Panc1 (cell line): ENCODE measurements at regions not wholly inside any gene's neighbourhood (a gene's known extent, or its start where the extent isn't known, plus 50 kb on each side); places are given as distances from the start of the nearest gene placed in this dataset.

Experiments
- ATAC-seq: fragments of 200-7000 bp; cut with Tn5 transposase; 2 replicates; pipeline ENCODE4 v1.9.1; 2020; ENCODE audit warnings: mild to moderate bottlenecking, moderate library complexity
- BruUV-seq: library from RNA; stranded (reverse); fragments of 400-500 nt; replicated peaks from 2 replicates; lab custom pipeline; 2021; lab: Mats Ljungman, UMichigan
- CTCF ChIA-PET: fragments of 300-600 bp; sonication (Branson Sonifier 250); formaldehyde crosslinking; loops from one replicate; lab custom pipeline; 2022; ENCODE audit warnings: antibody characterized with exemption; lab: Charles Lee
- POLR2A ChIA-PET: fragments of 300-600 bp; sonication (Branson Sonifier 250); formaldehyde crosslinking; loops from one replicate; lab custom pipeline; 2022; ENCODE audit warnings: antibody characterized with exemption; lab: Charles Lee
- DNase-seq: peaks from one replicate; pipeline ENCODE4 v3.0.0-alpha.2; 2010; ENCODE audit warnings: low read depth, low spot score
- H3K27ac ChIP-seq: 2 replicates; pipeline ENCODE4 v1.5.1; 2011; ENCODE audit warnings: mild to moderate bottlenecking, low read length, inconsistent platforms
- H3K27me3 ChIP-seq: fragments of 200-500 bp; sonication (Bioruptor generic); 2 replicates; pipeline ENCODE4 v1.6.0; 2014; ENCODE audit warnings: low read length, inconsistent platforms; ENCODE audit not compliant: control insufficient read depth, insufficient read depth
- H3K36me3 ChIP-seq: fragments of 200-500 bp; sonication (Bioruptor generic); 2 replicates; pipeline ENCODE4 v1.5.1; 2014; ENCODE audit warnings: inconsistent platforms, mild to moderate bottlenecking, low read length, moderate library complexity; ENCODE audit not compliant: control insufficient read depth, insufficient read depth
- H3K4me1 ChIP-seq: 2 replicates; pipeline ENCODE4 v1.5.1; 2011; ENCODE audit warnings: inconsistent platforms, mild to moderate bottlenecking, low read length, moderate library complexity; ENCODE audit not compliant: control insufficient read depth, insufficient read depth
- H3K4me3 ChIP-seq, 2 experiments: 2 replicates each; pipeline ENCODE4 v1.5.1; 2011 to 2012; ENCODE audit warnings: low read depth in 2 of 2, low read length in 2 of 2, mild to moderate bottlenecking in 2 of 2, inconsistent platforms in 1 of 2, moderate library complexity in 1 of 2
- H3K9me3 ChIP-seq: fragments of 200-500 bp; sonication (Bioruptor generic); 2 replicates; pipeline ENCODE4 v1.5.1; 2014; ENCODE audit warnings: low read depth, mild to moderate bottlenecking, inconsistent platforms, low read length, moderate library complexity; ENCODE audit not compliant: control insufficient read depth, insufficient read depth
- POLR2AphosphoS5 ChIP-seq: IDR thresholded peaks from 2 replicates; pipeline ENCODE4 v1.6.1; 2012; ENCODE audit warnings: mild to moderate bottlenecking, low read depth, low read length, moderate library complexity
- SIN3A ChIP-seq: IDR thresholded peaks from 2 replicates; pipeline ENCODE4 v1.6.1; 2012; ENCODE audit warnings: low read depth, mild to moderate bottlenecking, low read length, moderate library complexity, borderline replicate concordance; ENCODE audit not compliant: insufficient read depth
- TCF7L2 ChIP-seq: IDR thresholded peaks from 2 replicates; pipeline ENCODE4 v1.6.1; 2011; ENCODE audit warnings: mild to moderate bottlenecking, low read depth, low read length, inconsistent platforms
- in situ Hi-C: cut with HindIII; loops from 2 replicates; pipeline ENCODE4 v1.10.0; 2016; ENCODE audit warnings: low sequenced_read_pairs, low pct_unique_long_range_greater_than_20kb
- intact Hi-C: fragments of 100-400 bp; cut with micrococcal nuclease; formaldehyde crosslinking; loops from one replicate; pipeline ENCODE4 v1.10.0; 2022; ENCODE audit not compliant: unreplicated experiment
- TF ChIP-seq, protein P1 (sequence below), 2 experiments: IDR thresholded peaks; 2 replicates each; pipeline ENCODE4 v1.6.1; 2011 to 2012; ENCODE audit warnings: low read depth in 2 of 2, control low read depth in 1 of 2, low read length in 1 of 2, mild to moderate bottlenecking in 1 of 2, moderate library complexity in 1 of 2; ENCODE audit not compliant: insufficient read depth in 1 of 2
- TF ChIP-seq, protein P2 (sequence below): fragments of 450-650 bp; IDR thresholded peaks from 2 replicates; pipeline ENCODE4 v1.5.1; 2017; ENCODE audit warnings: mild to moderate bottlenecking

GRCh38 chr20:47931443-47931842 lies 146.2 kb upstream of the SULF2 start:
- DNase-seq: no peak
- intact Hi-C loops (no loop called here), in situ Hi-C loops (no loop called here)
- Histone ChIP-seq H3K36me3 (no peaks in the 10 kb centered on the region), H3K9me3 (no peaks in the 10 kb centered on the region), H3K27ac (no peak overlapping the region), H3K4me3 (no peak overlapping the region), H3K4me1 (no peaks in the 10 kb centered on the region), H3K27me3 (peaks cover 13% of the 10 kb centered on the region)
- no peak for ATAC-seq
- BruUV-seq: no TSS peak
- TF ChIP-seq, protein P1, sequence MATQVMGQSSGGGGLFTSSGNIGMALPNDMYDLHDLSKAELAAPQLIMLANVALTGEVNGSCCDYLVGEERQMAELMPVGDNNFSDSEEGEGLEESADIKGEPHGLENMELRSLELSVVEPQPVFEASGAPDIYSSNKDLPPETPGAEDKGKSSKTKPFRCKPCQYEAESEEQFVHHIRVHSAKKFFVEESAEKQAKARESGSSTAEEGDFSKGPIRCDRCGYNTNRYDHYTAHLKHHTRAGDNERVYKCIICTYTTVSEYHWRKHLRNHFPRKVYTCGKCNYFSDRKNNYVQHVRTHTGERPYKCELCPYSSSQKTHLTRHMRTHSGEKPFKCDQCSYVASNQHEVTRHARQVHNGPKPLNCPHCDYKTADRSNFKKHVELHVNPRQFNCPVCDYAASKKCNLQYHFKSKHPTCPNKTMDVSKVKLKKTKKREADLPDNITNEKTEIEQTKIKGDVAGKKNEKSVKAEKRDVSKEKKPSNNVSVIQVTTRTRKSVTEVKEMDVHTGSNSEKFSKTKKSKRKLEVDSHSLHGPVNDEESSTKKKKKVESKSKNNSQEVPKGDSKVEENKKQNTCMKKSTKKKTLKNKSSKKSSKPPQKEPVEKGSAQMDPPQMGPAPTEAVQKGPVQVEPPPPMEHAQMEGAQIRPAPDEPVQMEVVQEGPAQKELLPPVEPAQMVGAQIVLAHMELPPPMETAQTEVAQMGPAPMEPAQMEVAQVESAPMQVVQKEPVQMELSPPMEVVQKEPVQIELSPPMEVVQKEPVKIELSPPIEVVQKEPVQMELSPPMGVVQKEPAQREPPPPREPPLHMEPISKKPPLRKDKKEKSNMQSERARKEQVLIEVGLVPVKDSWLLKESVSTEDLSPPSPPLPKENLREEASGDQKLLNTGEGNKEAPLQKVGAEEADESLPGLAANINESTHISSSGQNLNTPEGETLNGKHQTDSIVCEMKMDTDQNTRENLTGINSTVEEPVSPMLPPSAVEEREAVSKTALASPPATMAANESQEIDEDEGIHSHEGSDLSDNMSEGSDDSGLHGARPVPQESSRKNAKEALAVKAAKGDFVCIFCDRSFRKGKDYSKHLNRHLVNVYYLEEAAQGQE (IDR thresholded peaks at IDR 0.05; ENCODE audit: insufficient read depth in 1 of 2, low read depth in 2 of 2, low read length in 1 of 2): no peak
- TF ChIP-seq TCF7L2 (no peak), SIN3A (no peak), POLR2AphosphoS5 (no peak)
- TF ChIP-seq, protein P2, sequence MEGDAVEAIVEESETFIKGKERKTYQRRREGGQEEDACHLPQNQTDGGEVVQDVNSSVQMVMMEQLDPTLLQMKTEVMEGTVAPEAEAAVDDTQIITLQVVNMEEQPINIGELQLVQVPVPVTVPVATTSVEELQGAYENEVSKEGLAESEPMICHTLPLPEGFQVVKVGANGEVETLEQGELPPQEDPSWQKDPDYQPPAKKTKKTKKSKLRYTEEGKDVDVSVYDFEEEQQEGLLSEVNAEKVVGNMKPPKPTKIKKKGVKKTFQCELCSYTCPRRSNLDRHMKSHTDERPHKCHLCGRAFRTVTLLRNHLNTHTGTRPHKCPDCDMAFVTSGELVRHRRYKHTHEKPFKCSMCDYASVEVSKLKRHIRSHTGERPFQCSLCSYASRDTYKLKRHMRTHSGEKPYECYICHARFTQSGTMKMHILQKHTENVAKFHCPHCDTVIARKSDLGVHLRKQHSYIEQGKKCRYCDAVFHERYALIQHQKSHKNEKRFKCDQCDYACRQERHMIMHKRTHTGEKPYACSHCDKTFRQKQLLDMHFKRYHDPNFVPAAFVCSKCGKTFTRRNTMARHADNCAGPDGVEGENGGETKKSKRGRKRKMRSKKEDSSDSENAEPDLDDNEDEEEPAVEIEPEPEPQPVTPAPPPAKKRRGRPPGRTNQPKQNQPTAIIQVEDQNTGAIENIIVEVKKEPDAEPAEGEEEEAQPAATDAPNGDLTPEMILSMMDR: no peak
- POLR2A ChIA-PET: no interaction called here
- CTCF ChIA-PET: no interaction called here

DNA sequence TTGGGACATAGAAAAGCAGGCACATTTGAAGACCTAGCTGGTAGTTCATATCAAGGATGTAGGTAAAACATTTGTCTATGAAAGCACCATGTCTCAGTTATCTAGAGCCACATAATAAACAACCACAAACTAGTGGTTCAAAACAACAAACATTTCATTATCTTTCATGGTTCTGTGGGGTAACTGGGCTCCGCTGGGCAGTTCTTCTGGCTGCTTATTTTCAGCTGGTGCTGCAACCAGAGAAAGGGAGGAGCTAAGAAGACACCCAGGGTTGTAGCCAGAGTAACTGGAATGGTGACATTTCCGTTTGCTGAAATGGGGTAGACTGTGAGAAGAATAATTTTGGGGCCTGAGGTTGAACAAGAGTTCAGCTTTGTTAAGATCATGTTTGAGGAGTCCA lies 145.7 kb upstream of the SULF2 start:
- CTCF ChIA-PET: no interaction called here
- no peaks in the 10 kb centered on the region for H3K9me3 ChIP-seq
- intact Hi-C loops: no loop called here
- BruUV-seq: no TSS peak
- no peak for ATAC-seq
- in situ Hi-C loops: no loop called here
- POLR2A ChIA-PET: no interaction called here
- H3K27ac ChIP-seq: no peak overlapping the region
- no peaks in the 10 kb centered on the region for H3K4me1 ChIP-seq
- H3K4me3 ChIP-seq: no peak overlapping the region
- peaks cover 11% of the 10 kb centered on the region for H3K27me3 ChIP-seq
- no peaks in the 10 kb centered on the region for H3K36me3 ChIP-seq
- TF ChIP-seq, protein P1 (IDR thresholded peaks at IDR 0.05; ENCODE audit: insufficient read depth in 1 of 2, low read depth in 2 of 2, low read length in 1 of 2): no peak
- TF ChIP-seq TCF7L2 (no peak), SIN3A (no peak), POLR2AphosphoS5 (no peak)
- TF ChIP-seq, protein P2: no peak
- no peak for DNase-seq
